GM18519 (cell line): ENCODE measurements at regions not wholly inside any gene's neighbourhood (a gene's known extent, or its start where the extent isn't known, plus 50 kb on each side); places are given as distances from the start of the nearest gene placed in this dataset.
"Not testable (repeated sequence)": the region's sequence is repeated elsewhere in the genome, so short reads cannot be mapped to it uniquely, and the experiment has no call there.

Source experiments
- ATAC-seq: cut with Tn5 transposase; IDR thresholded peaks from one replicate; pipeline ENCODE4 v1.9.1; 2021; ENCODE audit warnings: mild to moderate bottlenecking, moderate library complexity; ENCODE audit not compliant: unreplicated experiment, low FRiP score

DNA sequence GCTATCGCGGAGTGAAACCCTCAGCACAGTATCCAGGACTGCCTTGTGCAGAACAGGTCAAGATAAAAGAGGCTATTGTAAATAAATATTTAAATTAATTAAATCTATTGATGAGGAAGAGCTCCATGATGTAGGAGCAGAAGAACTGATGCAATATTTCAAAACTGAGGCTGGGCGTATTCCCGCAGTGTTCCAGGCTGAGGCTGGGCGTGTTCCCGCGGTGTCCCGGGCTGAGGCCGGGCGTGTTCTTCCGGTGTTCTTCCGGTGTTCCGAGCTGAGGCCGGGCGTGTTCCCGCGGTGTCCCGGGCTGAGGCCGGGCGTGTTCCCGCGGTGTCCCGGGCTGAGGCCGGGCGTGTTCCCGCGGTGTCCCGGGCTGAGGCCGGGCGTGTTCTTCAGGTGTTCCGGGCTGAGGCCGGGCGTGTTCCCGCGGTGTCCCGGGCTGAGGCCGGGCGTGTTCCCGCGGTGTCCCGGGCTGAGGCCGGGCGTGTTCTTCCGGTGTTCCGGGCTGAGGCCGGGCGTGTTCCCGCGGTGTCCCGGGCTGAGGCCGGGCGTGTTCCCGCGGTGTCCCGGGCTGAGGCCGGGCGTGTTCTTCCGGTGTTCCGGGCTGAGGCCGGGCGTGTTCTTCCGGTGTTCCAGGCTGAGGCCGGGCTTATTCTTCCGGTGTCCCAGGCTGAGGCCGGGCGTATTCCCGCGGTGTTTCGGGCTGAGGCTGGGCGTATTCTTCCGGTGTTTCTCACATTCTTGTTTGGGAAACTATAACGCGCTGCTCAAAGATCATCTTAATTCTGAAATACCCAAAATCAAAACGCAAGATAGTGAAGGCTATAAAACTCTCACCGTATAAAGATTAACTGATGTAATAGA is 130.1 kb upstream of the FRG1 start:
- not testable (repeated sequence) for ATAC-seq

DNA sequence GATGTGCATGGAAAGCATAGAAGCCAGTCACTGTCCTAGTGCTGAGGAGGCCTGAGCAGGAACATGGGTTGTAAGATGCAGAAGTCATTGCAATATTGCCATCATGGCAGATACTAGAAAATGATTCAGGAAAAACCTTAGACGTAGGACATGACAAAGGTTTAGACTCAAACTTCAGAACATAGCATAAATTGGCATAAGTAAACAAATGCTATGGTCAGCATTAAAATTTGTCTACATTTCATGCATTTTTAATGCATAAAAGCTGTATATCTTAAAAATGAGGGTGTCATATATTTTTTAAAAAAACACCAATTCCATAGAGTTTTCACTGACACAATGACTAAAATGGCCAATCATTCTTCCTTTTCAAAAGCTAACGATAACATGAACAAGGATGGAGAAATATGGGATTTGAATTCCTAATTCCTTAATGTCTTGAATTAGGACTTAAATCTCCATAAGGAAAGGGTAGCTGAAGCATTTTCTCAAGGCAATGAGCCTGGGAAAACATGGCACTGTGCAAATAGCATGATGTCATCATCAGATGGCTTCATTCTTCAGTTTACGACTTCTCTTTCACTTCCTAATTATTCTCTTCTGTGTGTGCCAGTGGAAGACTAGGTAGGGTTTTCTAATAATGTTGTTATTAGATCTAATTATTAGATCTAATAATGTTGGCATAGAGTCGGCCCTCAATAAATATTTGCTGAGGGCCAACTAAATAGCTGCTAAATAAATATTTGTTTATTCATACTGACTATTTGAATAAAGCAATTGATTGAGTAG is 125.1 kb upstream of the FRG1 start:
- no peak for ATAC-seq

DNA sequence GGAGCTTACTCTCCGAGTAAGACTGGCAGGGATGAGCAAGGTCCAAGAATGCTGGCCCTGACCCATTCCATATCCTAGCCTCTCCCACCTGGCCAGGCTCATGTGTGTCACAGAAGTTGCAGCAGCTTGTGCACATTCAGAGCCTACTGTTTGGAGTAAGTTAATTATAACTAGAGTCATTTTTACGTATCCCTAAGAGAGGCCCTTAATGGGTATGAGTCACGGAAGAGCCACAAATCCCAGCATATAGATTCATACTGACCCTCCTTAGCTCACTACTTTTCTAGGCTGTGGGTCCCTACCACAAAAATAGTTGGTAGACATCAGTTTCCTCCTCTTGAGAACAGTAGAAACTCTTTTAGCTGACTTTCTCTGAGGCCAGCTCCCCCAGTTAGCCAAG is 118.3 kb upstream of the FRG1 start:
- no peak for ATAC-seq

DNA sequence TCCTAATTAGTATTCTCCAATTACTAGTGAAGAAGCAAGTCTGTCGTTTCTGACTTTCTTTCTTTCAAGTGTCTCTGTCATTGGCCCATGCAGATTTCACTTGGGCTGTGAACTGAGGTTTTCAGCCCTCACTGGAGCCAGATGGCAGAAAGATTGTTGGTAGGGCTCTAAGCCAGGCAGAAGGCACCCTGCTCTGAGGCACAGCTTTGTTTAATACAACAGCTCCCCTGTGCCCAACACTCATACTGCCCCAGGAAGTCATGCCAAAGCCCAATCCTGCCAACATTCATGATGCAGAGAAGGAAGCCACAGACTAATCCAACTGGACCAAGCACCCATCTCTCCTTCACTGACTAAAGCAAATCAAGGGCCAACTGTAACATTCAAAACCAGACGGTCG is 117.1 kb upstream of the FRG1 start:
- ATAC-seq = no peak

DNA sequence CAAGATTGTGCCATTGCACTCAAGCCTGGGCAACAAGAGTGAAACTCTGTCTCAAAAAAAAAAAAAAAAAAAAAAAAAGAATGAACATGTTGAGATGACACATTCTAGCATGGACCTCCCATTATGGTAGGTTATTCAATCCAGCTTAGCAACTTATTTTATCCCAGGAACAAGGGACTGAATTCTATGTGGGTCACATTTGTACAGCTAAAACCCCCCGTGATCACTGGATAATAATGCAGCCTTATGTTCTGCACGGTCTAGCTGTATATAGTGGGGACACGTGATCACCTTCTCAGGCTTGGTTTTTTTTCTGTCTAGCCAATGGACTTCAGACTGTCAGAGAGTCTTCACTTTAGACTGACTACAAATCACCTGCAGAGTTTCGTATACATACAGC is 115.2 kb upstream of the FRG1 start:
- no peak for ATAC-seq

DNA sequence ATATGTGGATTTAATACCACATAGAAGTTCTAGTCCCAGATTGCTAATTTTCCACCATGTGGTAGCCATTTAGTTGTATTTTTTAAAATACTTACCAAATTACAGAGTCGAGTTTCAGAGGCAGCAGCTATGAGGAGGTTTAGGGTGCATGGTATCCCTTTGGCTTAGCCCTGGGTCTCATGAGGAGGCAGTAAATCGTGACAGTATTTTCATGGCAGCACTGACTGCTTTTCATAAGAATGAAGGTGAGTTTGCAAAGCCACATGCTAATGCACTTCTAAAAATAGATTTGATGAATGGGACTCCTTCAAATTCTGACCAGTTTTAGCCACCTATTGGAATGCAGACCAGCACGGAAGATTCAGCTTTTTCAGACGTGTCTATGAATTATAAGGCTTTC is 114.0 kb upstream of the FRG1 start:
- no peak for ATAC-seq

DNA sequence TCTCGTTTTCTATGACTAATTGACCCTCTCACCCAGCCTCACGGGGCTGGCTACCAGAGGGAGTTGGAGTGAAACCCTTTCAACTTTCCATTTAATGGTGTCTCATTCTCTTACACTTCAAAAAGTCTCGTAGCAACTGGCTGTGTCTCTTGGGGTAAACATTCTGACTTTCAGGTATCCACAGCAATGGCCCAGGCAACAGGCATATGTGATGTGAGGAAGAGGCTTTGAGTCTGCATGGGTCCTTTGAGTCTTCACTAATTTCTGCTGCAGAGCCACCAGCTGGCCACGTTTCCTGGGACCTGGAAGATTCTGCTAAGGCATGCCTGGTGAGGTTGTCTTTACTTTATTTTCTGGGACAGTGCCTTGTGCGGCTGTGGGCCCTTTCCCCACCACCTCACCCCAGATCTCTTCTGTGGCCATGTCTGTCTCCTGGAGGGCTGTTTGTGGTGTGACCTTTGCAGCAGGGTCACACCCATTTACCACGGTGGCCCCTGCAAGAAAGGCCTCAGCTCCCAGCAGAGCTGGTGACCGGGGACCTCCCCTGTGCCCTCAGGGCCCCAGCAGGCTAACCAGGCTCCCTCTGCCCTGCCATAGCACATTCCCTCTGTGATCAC is 112.5 kb upstream of the FRG1 start:
- no peak for ATAC-seq

DNA sequence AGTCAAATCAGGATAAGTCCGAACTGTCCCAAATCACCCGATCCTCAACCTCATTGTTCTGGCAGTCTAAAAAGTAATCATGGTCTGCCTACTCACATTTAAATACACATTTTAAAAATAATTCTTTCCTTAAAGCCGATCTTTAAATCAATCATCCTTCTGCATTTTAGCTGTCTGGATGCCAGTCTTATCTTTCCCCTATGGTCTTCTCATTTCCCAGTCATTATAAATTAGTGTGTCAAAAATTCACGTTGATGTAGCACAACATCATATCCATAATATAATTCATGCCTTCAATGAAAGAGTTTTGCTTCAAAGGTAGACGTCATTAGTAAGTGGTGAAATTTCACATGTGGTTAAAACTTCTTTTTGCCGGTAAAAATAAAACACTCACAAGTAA is 108.1 kb upstream of the FRG1 start:
- ATAC-seq = no peak

DNA sequence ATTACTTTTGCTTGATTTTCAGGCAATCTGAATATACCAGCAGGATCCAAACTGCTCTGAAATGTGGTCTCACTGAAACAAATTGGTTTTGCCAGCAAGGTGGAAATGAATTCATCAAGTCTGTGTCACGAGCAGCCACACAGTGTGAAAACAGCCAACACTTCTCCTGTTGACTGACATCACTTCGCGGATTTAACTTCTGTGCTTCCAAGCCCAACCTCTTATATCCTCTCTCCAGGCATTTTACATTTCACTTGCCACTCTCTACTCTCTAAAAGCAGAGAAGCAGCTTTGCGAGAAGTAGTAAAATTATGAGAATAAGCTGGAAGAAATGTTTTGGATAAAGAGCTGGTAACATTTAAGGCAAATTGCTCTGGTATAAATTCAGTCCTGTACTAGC is 106.1 kb upstream of the FRG1 start:
- no peak for ATAC-seq

DNA sequence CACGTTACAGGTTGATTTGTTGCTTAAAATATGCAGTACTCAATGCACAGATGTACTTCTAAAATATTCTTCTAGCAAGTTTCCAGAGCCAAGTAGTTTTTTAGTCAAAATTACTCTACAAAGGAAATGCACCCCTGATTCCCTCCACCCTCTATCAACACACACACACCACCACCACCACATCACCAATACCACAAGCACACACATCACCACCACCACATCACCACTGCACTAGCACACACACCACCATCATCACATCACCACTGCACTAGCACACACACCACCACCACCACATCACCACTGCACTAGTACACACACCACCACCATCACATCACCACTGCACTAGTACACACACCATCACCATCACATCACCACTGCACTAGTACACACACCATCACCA is 105.2 kb upstream of the FRG1 start:
- ATAC-seq = no peak

DNA sequence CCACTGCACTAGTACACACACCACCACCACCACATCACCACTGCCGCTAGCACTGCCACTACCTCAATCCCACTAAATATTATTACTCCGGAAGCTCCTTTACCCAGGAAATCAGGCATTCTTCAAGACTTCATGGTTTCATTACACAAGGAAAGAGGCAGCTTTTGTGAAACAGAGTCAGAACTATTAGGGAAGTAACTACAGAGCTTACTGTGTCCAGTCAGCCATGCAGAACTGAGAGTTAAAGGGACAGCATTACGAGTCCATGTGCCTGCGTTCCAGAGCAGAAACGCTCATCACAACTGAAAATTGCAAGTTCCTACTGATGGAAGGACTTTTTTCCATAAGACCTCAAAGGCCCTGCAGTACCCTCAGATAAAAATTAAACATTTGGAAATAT is 103.2 kb upstream of the FRG1 start:
- no peak for ATAC-seq

DNA sequence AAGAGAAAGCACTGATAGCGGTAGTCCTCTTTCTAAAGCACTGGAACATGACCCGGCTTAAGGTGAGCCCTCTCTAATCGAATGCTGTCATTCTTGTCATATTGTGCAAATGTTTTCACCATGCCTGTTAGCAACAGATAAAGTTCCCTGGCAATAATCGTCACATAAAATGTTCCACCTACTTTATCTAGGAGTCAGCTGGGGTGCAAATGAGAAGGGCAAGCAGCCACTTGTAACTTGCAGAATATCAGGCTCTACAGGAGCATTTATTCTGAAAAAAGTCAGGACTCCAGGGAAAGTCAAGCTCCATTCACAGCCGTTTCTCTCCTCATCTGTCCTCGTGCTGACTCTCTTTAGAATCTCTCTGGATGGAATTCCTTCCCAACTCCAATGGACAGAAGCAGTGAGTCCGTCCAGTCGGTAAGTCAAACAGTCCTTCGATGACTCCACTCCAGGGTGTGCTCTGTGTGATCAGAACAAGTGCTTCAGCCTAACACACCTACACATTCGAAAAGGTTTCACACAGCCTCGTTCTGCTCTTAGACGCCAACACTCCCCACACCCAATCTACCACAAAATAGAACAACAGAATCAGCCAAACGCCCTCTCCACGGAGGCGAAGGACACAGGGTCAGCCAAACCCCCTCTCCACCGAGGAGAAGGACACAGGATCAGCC is 101.7 kb upstream of the FRG1 start:
- no peak for ATAC-seq

DNA sequence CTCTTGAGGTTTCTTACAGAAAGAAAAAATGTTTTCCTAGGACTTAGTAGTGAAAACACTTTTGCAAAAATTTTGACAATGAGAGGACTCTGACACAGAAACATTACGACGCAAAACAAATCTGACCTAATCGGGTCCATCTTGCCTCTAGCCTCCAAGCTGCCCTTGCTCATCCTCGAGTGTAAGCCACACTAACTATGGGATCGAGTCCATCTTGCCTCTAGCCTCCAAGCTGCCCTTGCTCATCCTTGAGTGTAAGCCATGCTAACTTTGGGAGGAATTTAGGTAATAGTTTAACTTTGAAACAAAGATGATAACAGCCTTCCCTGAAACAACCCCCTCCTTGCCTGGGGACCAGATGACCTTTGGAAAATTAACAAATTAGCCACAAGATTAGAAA is 100.3 kb upstream of the FRG1 start:
- ATAC-seq = no peak

DNA sequence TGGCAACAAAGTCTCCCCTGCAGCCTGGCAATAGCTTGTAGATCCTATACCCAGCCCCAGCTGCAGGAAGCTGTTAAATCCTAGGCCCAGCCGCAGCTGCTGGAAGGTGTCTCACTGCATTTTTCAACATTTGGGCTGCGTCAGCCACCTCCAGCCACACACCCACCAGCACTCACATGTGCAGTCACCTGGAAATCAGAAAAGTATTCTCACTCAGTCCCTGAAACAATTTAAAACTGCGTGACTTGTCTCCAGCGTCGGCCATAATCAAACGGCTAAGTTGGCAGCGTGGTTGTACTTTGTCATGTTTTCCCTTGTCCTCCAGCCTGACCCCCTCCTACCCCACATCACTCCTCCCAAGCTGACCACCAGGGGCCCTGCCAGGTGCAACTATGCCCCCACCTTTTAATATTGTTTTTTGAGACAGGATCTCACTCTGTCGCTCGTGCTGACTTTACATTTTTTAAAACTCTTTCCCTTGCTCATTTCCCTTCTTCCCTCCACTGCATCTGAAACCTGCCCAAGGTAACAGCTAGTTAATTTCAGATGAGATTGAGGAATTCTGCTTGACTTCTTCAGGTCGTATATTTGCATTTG is 97.2 kb upstream of the FRG1 start:
- no peak for ATAC-seq

DNA sequence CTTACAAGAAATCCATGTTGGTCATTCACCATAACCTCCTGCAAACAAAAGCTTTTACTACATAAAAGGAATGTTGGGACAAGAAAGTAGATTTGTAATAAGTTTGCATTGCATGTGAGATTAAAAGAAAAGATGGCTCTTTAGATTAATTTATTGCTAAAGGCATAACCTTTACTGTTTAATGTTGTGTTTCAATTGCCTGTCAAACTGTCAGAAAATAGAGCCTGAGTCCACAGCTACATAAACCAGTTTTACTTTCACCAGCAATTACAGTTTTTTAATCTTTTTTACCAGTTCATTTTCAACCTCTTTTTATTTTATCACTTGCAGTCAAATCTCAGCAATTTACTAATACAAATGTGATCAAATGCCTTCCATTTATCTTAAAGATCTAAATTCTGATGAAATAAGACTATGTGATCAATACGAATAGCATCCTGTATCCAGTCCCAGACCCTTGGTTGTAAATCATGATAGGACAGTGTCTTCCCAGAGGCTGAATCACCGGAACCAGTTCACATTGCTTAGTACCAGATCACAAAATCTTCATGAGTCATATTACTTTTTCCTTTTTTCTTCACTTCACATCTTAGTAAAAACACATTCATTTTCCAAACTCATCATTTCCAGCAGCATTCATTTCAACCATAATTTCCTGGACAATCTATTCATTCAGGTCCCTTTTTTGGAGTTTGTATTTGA is 95.4 kb upstream of the FRG1 start:
- ATAC-seq = no peak

DNA sequence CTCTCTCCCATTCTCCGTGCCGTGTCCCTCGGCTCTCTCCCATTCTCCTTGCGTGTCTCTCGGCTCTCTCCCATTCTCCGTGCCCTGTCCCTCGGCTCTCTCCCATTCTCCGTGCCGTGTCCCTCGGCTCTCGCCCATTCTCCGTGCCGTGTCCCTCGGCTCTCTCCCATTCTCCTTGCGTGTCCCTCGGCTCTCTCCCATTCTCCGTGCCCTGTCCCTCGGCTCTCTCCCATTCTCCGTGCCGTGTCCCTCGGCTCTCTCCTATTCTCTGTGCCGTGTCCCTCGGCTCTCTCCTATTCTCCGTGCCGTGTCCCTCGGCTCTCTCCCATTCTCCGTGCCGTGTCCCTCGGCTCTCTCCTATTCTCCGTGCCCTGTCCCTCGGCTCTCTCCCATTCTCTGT is 94.6 kb upstream of the FRG1 start:
- not testable (repeated sequence) for ATAC-seq

DNA sequence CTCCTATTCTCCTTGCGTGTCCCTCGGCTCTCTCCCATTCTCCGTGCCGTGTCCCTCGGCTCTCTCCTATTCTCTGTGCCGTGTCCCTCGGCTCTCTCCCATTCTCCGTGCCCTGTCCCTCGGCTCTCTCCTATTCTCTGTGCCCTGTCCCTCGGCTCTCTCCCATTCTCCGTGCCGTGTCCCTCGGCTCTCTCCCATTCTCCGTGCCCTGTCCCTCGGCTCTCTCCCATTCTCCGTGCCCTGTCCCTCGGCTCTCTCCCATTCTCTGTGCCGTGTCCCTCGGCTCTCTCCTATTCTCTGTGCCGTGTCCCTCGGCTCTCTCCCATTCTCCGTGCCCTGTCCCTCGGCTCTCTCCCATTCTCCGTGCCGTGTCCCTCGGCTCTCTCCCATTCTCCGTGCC is 94.1 kb upstream of the FRG1 start:
- ATAC-seq = not testable (repeated sequence)

DNA sequence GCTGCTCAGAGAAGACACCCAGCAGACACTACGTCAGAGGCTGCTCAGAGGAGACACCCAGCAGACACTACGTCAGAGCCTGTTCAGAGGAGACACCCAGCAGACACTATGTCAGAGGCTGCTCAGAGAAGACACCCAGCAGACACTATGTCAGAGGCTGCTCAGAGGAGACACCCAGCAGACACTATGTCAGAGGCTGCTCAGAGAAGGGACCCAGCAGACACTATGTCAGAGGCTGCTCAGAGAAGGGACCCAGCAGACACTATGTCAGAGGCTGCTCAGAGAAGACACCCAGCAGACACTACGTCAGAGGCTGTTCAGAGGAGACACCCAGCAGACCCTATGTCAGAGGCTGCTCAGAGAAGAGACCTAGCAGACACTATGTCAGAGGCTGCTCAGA is 92.0 kb upstream of the FRG1 start:
- not testable (repeated sequence) for ATAC-seq

DNA sequence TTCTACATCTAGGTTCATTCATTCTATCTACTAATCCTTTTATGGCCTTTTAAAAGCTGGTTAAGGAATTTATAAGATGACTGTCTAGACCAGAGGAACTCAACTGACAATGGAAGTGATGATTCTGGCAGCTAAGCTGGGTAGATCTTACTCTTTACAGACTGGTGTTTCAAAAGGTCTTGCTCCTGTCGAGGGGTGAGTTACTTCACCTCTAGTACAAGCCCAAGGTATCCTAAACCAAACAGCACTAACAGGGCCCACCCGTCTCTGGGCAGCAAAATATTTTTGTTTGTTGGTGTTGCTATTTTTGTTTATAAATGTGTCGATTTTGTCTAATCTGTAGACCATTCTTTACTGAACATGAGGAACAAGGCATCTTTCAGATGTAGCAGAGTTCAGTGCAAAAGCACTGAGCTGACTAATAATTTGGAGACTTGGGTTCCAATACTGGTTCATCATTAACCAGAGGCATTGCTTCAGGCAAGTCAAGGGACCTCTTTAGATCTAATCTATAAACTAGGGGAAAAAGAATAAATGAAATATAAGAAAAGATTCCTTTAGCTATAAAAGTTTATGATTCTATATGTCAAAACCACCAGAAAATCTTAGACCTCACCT is 90.3 kb upstream of the FRG1 start:
- ATAC-seq = no peak

DNA sequence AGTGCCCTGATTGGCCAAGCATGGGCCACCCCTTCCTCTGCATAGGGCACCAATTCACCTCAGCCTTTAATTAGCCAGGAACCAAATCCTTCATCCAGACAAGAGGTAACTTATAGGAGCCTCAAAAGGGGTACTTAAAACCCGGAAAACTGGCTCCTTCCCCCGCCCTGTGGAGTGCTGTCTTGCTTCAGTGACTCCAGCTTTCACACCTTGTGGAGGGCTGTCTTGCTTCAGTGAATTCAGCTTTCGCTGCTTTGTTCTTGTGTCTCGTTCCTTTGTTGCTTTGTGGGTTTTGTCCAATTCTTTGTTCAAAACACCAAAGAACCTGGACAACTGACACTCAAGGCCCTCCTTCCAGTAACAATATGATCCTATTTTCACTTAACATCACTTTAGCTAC is 82.2 kb upstream of the FRG1 start:
- no peak for ATAC-seq
